NCI-H524 (cell line): ENCODE measurements at regions not wholly inside any gene's neighbourhood (a gene's known extent, or its start where the extent isn't known, plus 50 kb on each side); places are given as distances from the start of the nearest gene placed in this dataset.
A peak's percentile ranks its signal among the peaks of the same experiment; 100 is the strongest.
"Not testable (repeated sequence)": the region's sequence is repeated elsewhere in the genome, so short reads cannot be mapped to it uniquely, and the experiment has no call there.

Experiments
- DNase-seq, 2 experiments: peaks; one replicate each; lab custom pipeline; 2025; lab: John Stamatoyannopoulos, UW

- no peak for DNase-seq
These were observed 1017.7 kb upstream of the CRIM1 start for GRCh38 chr2:35337922-35338321.

DNA sequence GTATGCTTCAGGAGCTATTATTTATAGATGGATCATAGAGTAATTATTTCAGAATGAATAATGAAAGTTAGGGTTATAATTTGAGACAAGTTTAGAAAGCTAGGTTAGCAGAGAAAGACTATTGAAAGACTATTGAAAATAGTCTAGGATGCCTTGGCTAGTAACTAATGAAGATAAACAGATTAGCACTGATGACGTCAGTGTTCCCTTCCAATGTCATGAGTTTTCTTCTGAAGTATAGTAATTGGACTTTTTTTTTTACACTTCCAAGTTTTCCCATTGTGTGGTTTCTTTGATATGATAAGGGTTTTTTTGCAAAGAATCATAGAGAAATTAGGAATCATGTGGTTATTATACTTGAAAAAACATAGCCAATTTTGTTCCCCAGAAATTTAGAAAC lies 1041.5 kb upstream of the CRIM1 start:
- DNase-seq, result no peak

- DNase-seq, result no peak
These were observed 1054.2 kb upstream of the CRIM1 start for GRCh38 chr2:35301369-35301768.

- DNase-seq, result no peak
These were observed 1057.1 kb upstream of the CRIM1 start for GRCh38 chr2:35298493-35298892.

GRCh38 chr2:35297403-35297802 lies 1058.2 kb upstream of the CRIM1 start:
- no peak for DNase-seq

- no peak for DNase-seq
These were observed 1060.8 kb upstream of the CRIM1 start for GRCh38 chr2:35294636-35295263.

DNA sequence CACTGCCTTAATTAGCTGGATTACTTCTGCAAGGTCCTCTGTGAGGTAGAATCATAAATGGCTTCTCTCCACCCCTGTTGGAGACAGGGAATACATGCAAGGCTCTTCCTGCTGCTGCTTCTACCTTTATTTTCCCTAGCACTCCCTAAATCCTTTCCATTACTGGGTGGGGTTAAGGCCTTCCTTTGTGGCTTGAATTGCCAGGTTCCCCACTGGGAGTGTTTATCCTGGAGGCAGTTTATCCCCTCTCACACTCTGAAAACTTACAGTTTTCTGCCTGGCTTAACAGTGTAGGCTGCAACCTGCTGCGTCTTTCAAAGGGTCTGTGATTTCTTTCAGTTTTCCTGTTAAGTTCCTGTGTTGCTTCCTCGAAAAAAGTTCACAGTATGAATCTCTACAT lies 1062.3 kb upstream of the CRIM1 start:
- no peak for DNase-seq

DNA sequence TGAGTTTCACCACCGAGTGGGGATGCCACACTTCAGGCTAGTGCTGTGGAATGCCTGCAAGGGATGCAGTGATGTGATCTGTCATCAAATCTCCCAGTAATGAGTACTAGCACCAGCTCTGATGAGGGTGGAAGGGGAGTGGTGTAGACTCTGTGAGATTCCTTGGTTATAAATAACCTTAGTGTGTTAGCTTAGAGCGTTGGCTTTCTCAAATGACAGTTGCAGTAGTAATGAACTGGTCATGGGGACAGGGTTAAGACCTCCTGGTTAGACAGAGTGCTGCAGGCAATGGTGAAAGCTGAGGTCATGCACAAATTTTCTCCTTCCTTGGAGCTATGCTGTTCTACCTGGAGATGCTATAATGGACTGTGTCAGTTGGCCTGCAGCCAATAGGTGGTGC lies 1063.4 kb upstream of the CRIM1 start:
- no peak for DNase-seq

DNA sequence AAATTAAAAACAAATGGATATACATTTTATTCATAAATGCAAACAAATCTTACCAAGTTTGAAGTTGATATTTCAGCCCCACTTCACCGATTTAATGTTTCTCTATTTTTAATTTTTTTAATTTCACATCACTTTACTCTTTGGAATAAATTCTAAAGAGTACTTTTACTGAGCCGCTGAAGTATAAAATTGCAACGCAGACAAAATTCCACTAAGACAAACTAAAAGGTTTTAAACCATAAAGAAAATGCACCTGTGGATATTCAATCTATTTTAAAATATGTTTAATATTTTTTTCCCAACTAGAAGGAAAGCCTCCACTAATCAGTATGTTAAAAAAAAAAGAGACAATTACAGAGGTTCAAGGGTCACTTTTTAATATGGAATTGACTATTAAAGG lies 1073.9 kb upstream of the CRIM1 start:
- DNase-seq, result no peak

- DNase-seq, result no peak
These were observed 1099.8 kb upstream of the CRIM1 start for GRCh38 chr2:35255826-35256225.

GRCh38 chr2:35251156-35251555 lies 1104.4 kb upstream of the CRIM1 start:
- DNase-seq, result no peak

DNA sequence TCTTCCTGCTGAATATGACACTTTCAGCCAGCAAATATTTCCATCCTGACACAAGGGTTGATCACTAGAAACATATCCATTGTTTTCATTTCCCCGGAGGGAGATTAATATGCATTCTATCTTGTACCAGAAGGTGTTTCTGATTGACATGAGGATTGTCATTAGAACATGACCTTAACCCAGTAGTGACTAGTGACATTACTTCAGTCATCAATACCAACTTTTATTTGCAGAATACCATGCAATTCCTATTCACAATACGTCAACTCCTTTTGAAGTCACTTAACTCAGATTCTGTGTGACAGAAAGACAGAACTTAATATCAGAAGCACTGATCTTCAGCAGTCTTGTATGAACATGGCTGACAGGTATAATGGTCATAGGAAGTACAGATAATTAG lies 1108.9 kb upstream of the CRIM1 start:
- no peak for DNase-seq

DNA sequence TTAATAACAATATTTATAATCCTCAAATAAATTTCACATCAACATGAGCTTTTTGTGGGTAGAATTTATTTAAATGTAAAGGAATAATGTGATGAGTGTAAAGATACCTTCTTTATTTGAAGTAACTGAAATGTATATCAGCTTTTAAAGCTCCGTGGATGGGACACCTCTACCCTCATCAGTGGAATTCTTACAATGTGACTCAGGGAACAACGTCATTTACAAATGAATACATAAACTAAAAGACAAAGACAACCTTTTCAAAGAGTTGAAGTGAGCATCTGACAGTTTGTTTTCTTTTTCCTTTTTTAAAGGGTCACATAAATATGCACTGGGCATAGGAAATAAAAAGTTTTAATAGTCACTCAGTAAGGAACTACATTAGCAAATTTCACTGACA lies 1127.0 kb upstream of the CRIM1 start:
- no peak for DNase-seq

GRCh38 chr2:35220461-35220860 lies 1135.1 kb upstream of the CRIM1 start:
- no peak for DNase-seq

- DNase-seq, result no peak
These were observed 1150.7 kb upstream of the CRIM1 start for GRCh38 chr2:35204881-35205280.

GRCh38 chr2:35204323-35204722 lies 1151.3 kb upstream of the CRIM1 start:
- no peak for DNase-seq

- DNase-seq, result peak in 1 of 2 experiments; percentile 16
These were observed 1156.3 kb upstream of the CRIM1 start for GRCh38 chr2:35199298-35199697.

DNA sequence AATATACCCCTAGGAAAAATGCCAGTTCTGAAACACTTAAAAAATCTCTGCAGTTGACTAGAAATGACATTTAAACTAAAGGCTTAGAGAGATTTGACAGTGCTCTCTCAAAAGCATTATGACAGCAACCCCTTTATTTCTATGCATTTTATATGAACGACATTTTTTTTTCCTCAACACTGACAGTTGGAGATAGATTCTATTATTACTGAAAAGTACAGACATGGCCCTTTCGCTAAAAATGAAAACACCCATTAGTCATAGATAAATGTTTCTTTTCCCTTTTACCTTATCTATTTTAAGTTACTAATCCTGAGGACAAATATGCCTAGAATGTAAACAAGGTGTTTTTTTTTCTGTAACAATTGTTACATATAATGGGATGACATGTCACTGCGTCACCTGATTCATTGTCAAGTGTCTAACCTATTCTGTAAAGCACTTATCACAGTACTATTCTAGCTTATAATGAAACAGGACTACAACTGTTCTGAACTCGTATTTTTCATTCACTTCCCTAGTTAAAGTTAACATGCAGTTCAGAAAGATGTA lies 1169.6 kb upstream of the CRIM1 start:
- DNase-seq, result no peak

GRCh38 chr2:35184471-35184870 lies 1171.1 kb upstream of the CRIM1 start:
- DNase-seq, result no peak

DNA sequence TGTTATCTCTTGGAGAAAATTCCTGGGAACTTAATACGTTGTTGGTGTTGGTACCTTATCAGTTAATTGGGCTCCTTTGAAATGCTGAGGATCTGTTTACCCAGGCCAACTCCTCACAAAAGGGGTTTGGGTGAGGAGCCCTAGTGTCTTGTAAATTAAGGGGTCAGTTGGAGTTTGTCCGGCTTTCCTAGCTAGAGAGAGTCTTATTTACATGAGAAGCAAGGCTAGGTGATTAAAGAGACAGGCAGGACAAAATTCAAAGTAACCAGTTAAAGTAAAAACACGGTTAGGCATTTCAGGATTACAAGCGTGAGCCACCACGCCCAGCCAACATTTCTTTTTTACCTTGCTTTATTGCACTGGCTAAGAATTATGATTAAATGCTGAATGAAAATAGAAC lies 1178.9 kb upstream of the CRIM1 start:
- not testable (repeated sequence) for DNase-seq

DNA sequence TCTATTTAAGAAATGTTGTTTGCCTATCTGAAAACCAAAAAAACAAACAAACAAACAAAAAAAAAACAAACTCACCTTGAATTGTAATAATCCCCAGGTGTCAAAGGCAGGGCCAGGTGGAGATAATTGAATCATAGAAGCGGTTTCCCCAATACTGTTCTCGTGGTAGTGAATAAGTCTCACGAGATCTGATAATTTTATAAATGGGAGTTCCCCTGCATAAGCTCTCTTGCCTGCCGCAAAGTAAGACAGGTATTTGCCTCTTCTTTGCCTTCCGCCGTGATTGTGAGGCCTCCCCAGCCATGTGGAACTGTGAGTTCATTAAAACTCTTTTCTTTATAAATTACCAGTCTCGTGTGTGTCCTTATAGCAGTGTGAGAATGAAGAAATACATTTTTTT lies 1180.7 kb upstream of the CRIM1 start:
- no peak for DNase-seq

DNA sequence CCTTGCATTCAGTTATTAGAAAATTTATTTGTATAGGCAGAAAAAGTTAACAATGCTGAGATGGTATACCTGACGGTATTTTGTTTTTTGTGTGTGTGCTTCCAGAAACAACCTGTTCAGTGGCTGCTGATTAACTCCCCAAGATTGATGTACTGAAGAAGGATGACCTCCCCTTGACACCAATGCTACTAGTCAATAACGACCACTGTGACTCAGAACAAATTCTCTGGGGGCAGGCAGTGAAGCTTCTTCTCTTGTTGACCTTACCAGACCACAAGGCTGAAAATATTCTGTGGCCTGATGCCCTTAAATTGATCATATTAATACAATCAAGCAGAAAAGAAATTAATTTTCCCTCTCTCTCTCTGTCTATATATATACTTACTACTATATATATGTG lies 1182.9 kb upstream of the CRIM1 start:
- no peak for DNase-seq

GRCh38 chr2:35168351-35168750 lies 1187.2 kb upstream of the CRIM1 start:
- DNase-seq, result peak in 1 of 2 experiments; percentile 1

- no peak for DNase-seq
These were observed 1191.6 kb upstream of the CRIM1 start for GRCh38 chr2:35163948-35164347.
